ENCODE measurements at regions not wholly inside any gene's neighbourhood (a gene's known extent, or its start where the extent isn't known, plus 50 kb on each side); places are given as distances from the start of the nearest gene placed in this dataset.

DNA sequence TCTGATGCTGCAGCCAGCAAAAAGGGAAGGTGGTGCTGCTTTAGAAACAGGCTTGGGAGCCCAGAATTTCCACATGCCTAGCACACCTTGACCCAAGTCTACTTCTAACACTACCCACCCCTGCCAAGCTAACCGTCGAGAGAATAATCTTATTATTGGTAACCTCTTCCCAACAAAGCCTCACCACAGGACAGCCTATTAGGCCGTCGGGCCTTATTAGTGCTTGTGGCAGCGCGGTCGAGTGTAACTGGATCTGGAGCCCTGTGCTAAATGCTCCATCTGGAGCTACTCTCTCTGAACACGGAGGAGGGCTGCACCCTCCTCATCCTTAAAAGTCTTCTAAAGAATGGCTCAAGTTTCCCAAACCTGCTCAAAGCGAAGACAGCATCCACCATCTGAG is 165.5 kb upstream of the NFIA start:
- POLR2A ChIA-PET (ENCODE audit: unreplicated experiment): no interaction called here

DNA sequence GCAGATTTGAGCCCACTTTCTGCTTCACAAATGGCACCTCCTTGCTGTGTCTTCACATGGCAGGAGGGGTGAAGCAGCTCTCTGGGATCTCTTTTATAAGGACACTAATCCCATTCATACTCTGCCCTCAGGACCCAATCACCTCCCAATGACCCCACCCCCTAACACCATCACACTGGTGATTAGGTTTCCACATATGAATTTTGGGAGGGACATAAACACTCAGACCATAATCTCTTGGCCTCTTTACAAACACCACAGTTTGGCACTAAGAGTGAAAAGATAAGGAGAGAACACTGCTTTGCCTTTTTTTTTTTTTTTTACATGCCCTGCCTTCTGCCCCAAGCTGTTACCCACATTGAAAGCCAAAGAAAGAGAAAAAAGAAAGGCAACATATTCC is 166.2 kb upstream of the NFIA start:
- CTCF ChIA-PET: no interaction called here
- no peak for DNase-seq
- no peak for TF ChIP-seq EZH2 (IDR thresholded peaks at IDR 0.05; ENCODE audit: low read depth)
- TF ChIP-seq, protein P1, sequence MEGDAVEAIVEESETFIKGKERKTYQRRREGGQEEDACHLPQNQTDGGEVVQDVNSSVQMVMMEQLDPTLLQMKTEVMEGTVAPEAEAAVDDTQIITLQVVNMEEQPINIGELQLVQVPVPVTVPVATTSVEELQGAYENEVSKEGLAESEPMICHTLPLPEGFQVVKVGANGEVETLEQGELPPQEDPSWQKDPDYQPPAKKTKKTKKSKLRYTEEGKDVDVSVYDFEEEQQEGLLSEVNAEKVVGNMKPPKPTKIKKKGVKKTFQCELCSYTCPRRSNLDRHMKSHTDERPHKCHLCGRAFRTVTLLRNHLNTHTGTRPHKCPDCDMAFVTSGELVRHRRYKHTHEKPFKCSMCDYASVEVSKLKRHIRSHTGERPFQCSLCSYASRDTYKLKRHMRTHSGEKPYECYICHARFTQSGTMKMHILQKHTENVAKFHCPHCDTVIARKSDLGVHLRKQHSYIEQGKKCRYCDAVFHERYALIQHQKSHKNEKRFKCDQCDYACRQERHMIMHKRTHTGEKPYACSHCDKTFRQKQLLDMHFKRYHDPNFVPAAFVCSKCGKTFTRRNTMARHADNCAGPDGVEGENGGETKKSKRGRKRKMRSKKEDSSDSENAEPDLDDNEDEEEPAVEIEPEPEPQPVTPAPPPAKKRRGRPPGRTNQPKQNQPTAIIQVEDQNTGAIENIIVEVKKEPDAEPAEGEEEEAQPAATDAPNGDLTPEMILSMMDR (conservative IDR thresholded peaks at IDR 0.05): no peak
- H3K4me2 ChIP-seq: no peak overlapping the region
- H3K27me3 ChIP-seq (ENCODE audit: insufficient read depth, low read depth): no peaks in the 10 kb centered on the region
- no peak overlapping the region for H3K4me3 ChIP-seq
- H3K36me3 ChIP-seq (ENCODE audit: low read depth): no peaks in the 10 kb centered on the region
- POLR2A ChIA-PET (ENCODE audit: unreplicated experiment): no interaction called here
- H3K9me3 ChIP-seq (ENCODE audit: insufficient read depth, low read depth): no peaks in the 10 kb centered on the region
- no peak overlapping the region for H2AFZ ChIP-seq
- H3K27ac ChIP-seq: no peak overlapping the region
- no peaks in the 10 kb centered on the region for H3K4me1 ChIP-seq (replicated peaks; ENCODE audit: insufficient read depth)
- BruUV-seq (replicated peaks): no TSS peak
- intact Hi-C loops (cut with micrococcal nuclease; ENCODE audit: unreplicated experiment): no loop called here
- H3K79me2 ChIP-seq (ENCODE audit: low read depth): no peaks in the 10 kb centered on the region
- no peaks in the 10 kb centered on the region for H3F3A ChIP-seq (ENCODE audit: insufficient read depth, low read depth)
- no peaks in the 10 kb centered on the region for H4K20me1 ChIP-seq (ENCODE audit: insufficient read depth)
- H3K9me2 ChIP-seq (ENCODE audit: insufficient read depth): no peaks in the 10 kb centered on the region

More for the DNA sequence above, 165.5 kb upstream of the NFIA start:
- H3K4me2 ChIP-seq: no peak overlapping the region
- no peak for DNase-seq
- no peaks in the 10 kb centered on the region for H4K20me1 ChIP-seq (ENCODE audit: insufficient read depth)
- CTCF ChIA-PET: no interaction called here
- H3F3A ChIP-seq (ENCODE audit: insufficient read depth, low read depth): no peaks in the 10 kb centered on the region
- no peaks in the 10 kb centered on the region for H3K9me3 ChIP-seq (ENCODE audit: insufficient read depth, low read depth)
- H3K9me2 ChIP-seq (ENCODE audit: insufficient read depth): no peaks in the 10 kb centered on the region
- no peaks in the 10 kb centered on the region for H3K79me2 ChIP-seq (ENCODE audit: low read depth)
- H3K4me3 ChIP-seq: no peak overlapping the region
- intact Hi-C loops (cut with micrococcal nuclease; ENCODE audit: unreplicated experiment): no loop called here
- no peak overlapping the region for H3K27ac ChIP-seq
- TF ChIP-seq, protein P1 (conservative IDR thresholded peaks at IDR 0.05): no peak
- no peak for TF ChIP-seq EZH2 (IDR thresholded peaks at IDR 0.05; ENCODE audit: low read depth)
- no peaks in the 10 kb centered on the region for H3K4me1 ChIP-seq (replicated peaks; ENCODE audit: insufficient read depth)
- H2AFZ ChIP-seq: no peak overlapping the region
- no TSS peak for BruUV-seq (replicated peaks)
- no peaks in the 10 kb centered on the region for H3K27me3 ChIP-seq (ENCODE audit: insufficient read depth, low read depth)
- H3K36me3 ChIP-seq (ENCODE audit: low read depth): no peaks in the 10 kb centered on the region

DNA sequence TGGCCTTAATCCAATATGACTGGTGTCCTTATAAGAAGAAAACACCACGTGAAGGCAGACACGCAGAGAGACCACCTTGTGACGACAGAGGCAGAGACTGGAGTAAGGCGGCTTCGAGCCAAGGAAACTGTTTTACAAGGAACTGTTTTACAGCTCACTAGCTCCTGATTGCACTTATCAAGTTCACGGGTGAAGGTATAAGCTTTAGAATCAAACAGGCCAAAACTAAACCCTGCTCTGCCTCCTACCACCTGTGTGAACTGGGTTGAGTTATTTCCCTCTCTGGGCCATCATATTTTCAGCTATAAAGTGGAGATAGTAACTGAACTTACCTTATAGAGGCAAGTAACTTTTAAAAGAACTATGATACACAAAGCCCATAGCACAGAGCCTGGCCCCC is 166.9 kb upstream of the NFIA start:
- Histone ChIP-seq H3K4me2 (no peak overlapping the region), H3K27ac (no peak overlapping the region), H3K9me2 (ENCODE audit: insufficient read depth) (no peaks in the 10 kb centered on the region), H2AFZ (no peak overlapping the region), H3K9me3 (ENCODE audit: insufficient read depth, low read depth) (no peaks in the 10 kb centered on the region), H3K36me3 (ENCODE audit: low read depth) (no peaks in the 10 kb centered on the region), H4K20me1 (ENCODE audit: insufficient read depth) (no peaks in the 10 kb centered on the region), H3K4me3 (no peak overlapping the region), H3K79me2 (ENCODE audit: low read depth) (no peaks in the 10 kb centered on the region), H3F3A (ENCODE audit: insufficient read depth, low read depth) (no peaks in the 10 kb centered on the region), H3K27me3 (ENCODE audit: insufficient read depth, low read depth) (no peaks in the 10 kb centered on the region), H3K4me1 (replicated peaks; ENCODE audit: insufficient read depth) (no peaks in the 10 kb centered on the region)
- intact Hi-C loops (cut with micrococcal nuclease; ENCODE audit: unreplicated experiment): no loop called here
- DNase-seq: no peak
- POLR2A ChIA-PET (ENCODE audit: unreplicated experiment): no interaction called here
- BruUV-seq (replicated peaks): no TSS peak
- no peak for TF ChIP-seq EZH2 (IDR thresholded peaks at IDR 0.05; ENCODE audit: low read depth)
- TF ChIP-seq, protein P1 (conservative IDR thresholded peaks at IDR 0.05): no peak
- CTCF ChIA-PET: no interaction called here
